ENCODE measurements at regions not wholly inside any gene's neighbourhood (a gene's known extent, or its start where the extent isn't known, plus 50 kb on each side); places are given as distances from the start of the nearest gene placed in this dataset.

- no peaks in the 10 kb centered on the region for H3K27me3 Mint-ChIP-seq (ENCODE audit: insufficient read depth)
Observed at GRCh38 chr14:46499521-46499920, 152.1 kb downstream of the RPL10L start.

GRCh38 chr14:46496409-46496808 lies 155.2 kb downstream of the RPL10L start:
- no peak for TF ChIP-seq CTCF (IDR thresholded peaks at IDR 0.05)
- no peak overlapping the region for H3K27ac Mint-ChIP-seq
- H3K27me3 Mint-ChIP-seq (ENCODE audit: insufficient read depth), result no peaks in the 10 kb centered on the region
- H3K9me3 Mint-ChIP-seq, result peaks cover 48% of the 10 kb centered on the region
- H3K4me1 Mint-ChIP-seq (ENCODE audit: low read depth), result no peaks in the 10 kb centered on the region
- H3K4me3 Mint-ChIP-seq, result no peak overlapping the region
- no peak for DNase-seq
- H3K36me3 Mint-ChIP-seq (ENCODE audit: low read depth), result no peaks in the 10 kb centered on the region

More at GRCh38 chr14:46499521-46499920, 152.1 kb downstream of the RPL10L start:
- no peak overlapping the region for H3K27ac Mint-ChIP-seq
- no peak for DNase-seq
- H3K4me1 Mint-ChIP-seq (ENCODE audit: low read depth), result no peaks in the 10 kb centered on the region
- peaks cover 37% of the 10 kb centered on the region for H3K9me3 Mint-ChIP-seq
- H3K36me3 Mint-ChIP-seq (ENCODE audit: low read depth), result no peaks in the 10 kb centered on the region
- no peak overlapping the region for H3K4me3 Mint-ChIP-seq
- TF ChIP-seq CTCF (IDR thresholded peaks at IDR 0.05), result no peak

- TF ChIP-seq CTCF (IDR thresholded peaks at IDR 0.05), result no peak
- no peak overlapping the region for H3K27ac Mint-ChIP-seq
- no peak overlapping the region for H3K4me3 Mint-ChIP-seq
- no peaks in the 10 kb centered on the region for H3K4me1 Mint-ChIP-seq (ENCODE audit: low read depth)
- no peaks in the 10 kb centered on the region; the same call in 1 of the 2 replicates for H3K36me3 Mint-ChIP-seq (ENCODE audit: low read depth)
- H3K27me3 Mint-ChIP-seq (ENCODE audit: insufficient read depth), result no peaks in the 10 kb centered on the region
- DNase-seq, result no peak
- H3K9me3 Mint-ChIP-seq, result peaks cover 46% of the 10 kb centered on the region
Observed at GRCh38 chr14:46490238-46490685, 161.3 kb downstream of the RPL10L start.

GRCh38 chr14:46488374-46488773 lies 163.2 kb downstream of the RPL10L start:
- no peak for DNase-seq
- H3K4me3 Mint-ChIP-seq, result no peak overlapping the region
- no peak overlapping the region for H3K27ac Mint-ChIP-seq
- no peaks in the 10 kb centered on the region; the same call in 1 of the 2 replicates for H3K36me3 Mint-ChIP-seq (ENCODE audit: low read depth)
- no peak for TF ChIP-seq CTCF (IDR thresholded peaks at IDR 0.05)
- H3K4me1 Mint-ChIP-seq (ENCODE audit: low read depth), result no peaks in the 10 kb centered on the region
- peaks cover 34% of the 10 kb centered on the region for H3K9me3 Mint-ChIP-seq
- no peaks in the 10 kb centered on the region for H3K27me3 Mint-ChIP-seq (ENCODE audit: insufficient read depth)

GRCh38 chr14:46487582-46488350 lies 163.8 kb downstream of the RPL10L start:
- H3K4me3 Mint-ChIP-seq, result no peak overlapping the region
- H3K27me3 Mint-ChIP-seq (ENCODE audit: insufficient read depth), result no peaks in the 10 kb centered on the region
- H3K36me3 Mint-ChIP-seq (ENCODE audit: low read depth), result no peaks in the 10 kb centered on the region; the same call in 1 of the 2 replicates
- H3K9me3 Mint-ChIP-seq, result peaks cover 31% of the 10 kb centered on the region
- no peaks in the 10 kb centered on the region for H3K4me1 Mint-ChIP-seq (ENCODE audit: low read depth)
- DNase-seq, result no peak
- no peak for TF ChIP-seq CTCF (IDR thresholded peaks at IDR 0.05)
- no peak overlapping the region for H3K27ac Mint-ChIP-seq

Measured in HFFc6 (cell line).